ENCODE measurements at regions not wholly inside any gene's neighbourhood (a gene's known extent, or its start where the extent isn't known, plus 50 kb on each side); places are given as distances from the start of the nearest gene placed in this dataset.
A peak's percentile ranks its signal among the peaks of the same experiment; 100 is the strongest.

GRCh38 chr1:5743435-5744095 is 248.7 kb downstream of the NPHP4 start:
- 82 to 90% methylated on average over 13 of the region's 13 CpGs for WGBS, 2 donors
- H3K27ac ChIP-seq, result no peak overlapping the region
- intact Hi-C loops (cut with DNase I), result loop anchor here (10.0 kb wide), 1 partner anchor 1089 kb away; the partner anchor contains the start of gene AJAP1

GRCh38 chr1:5742801-5743200 is 249.4 kb downstream of the NPHP4 start:
- intact Hi-C loops (cut with DNase I), result loop anchor here (10.0 kb wide), 1 partner anchor 1088 kb away; the partner anchor contains the start of gene AJAP1
- peaks cover 0 to 28% (median 11%) of the 10 kb centered on the region in 3 donors for H3K27me3 ChIP-seq

More at GRCh38 chr1:5743435-5744095, 248.7 kb downstream of the NPHP4 start:
- Histone ChIP-seq H3K27me3 (peaks cover 0 to 34% (median 11%) of the 10 kb centered on the region in 3 donors), H3K4me3 (no peak overlapping the region), H3K9me3 (no peaks in the 10 kb centered on the region), H3K36me3 (no peaks in the 10 kb centered on the region), H3K4me1 (no peaks in the 10 kb centered on the region)
- TF ChIP-seq EP300 (IDR thresholded peaks at IDR 0.05) (no peak), POLR2AphosphoS5 (IDR thresholded peaks at IDR 0.05) (no peak), CTCF (IDR thresholded peaks at IDR 0.05) (no peak), POLR2A (IDR thresholded peaks at IDR 0.05) (no peak)
- peak; percentile 50 for DNase-seq

GRCh38 chr1:5742032-5742431 is 250.2 kb downstream of the NPHP4 start:
- no peaks in the 10 kb centered on the region for H3K4me1 ChIP-seq
- 30 to 64% methylated on average over 9 of the region's 9 CpGs for WGBS, 2 donors
- H3K36me3 ChIP-seq, result no peaks in the 10 kb centered on the region
- no peak overlapping the region for H3K27ac ChIP-seq
- H3K9me3 ChIP-seq, result no peaks in the 10 kb centered on the region
- H3K4me3 ChIP-seq, result no peak overlapping the region
- no peak for TF ChIP-seq CTCF (IDR thresholded peaks at IDR 0.05)
- TF ChIP-seq POLR2AphosphoS5 (IDR thresholded peaks at IDR 0.05), result no peak
- no peak for TF ChIP-seq EP300 (IDR thresholded peaks at IDR 0.05)
- no peak for TF ChIP-seq POLR2A (IDR thresholded peaks at IDR 0.05)
- intact Hi-C loops (cut with DNase I), result loop anchor here (10.0 kb wide), 1 partner anchor 1087 kb away; the partner anchor contains the start of gene AJAP1
- DNase-seq, result peak; percentile 46
- peaks cover 0 to 28% (median 11%) of the 10 kb centered on the region in 3 donors for H3K27me3 ChIP-seq

More at GRCh38 chr1:5742801-5743200, 249.4 kb downstream of the NPHP4 start:
- 86 to 88% methylated on average over 14 of the region's 14 CpGs for WGBS, 2 donors
- no peak overlapping the region for H3K4me3 ChIP-seq
- no peaks in the 10 kb centered on the region for H3K9me3 ChIP-seq
- TF ChIP-seq EP300 (IDR thresholded peaks at IDR 0.05) (no peak), CTCF (IDR thresholded peaks at IDR 0.05) (no peak), POLR2AphosphoS5 (IDR thresholded peaks at IDR 0.05) (no peak), POLR2A (IDR thresholded peaks at IDR 0.05) (no peak)
- H3K27ac ChIP-seq, result no peak overlapping the region
- no peaks in the 10 kb centered on the region for H3K4me1 ChIP-seq
- peak; percentile 54 for DNase-seq
- H3K36me3 ChIP-seq, result no peaks in the 10 kb centered on the region

- H3K27ac ChIP-seq, result no peak overlapping the region
- peak; percentile 33 for DNase-seq
- intact Hi-C loops (cut with DNase I), result loop anchor here (10.0 kb wide), 1 partner anchor 1086 kb away; the partner anchor contains the start of gene AJAP1
- no peaks in the 10 kb centered on the region for H3K9me3 ChIP-seq
- no peak for TF ChIP-seq POLR2AphosphoS5 (IDR thresholded peaks at IDR 0.05)
- no peak for TF ChIP-seq CTCF (IDR thresholded peaks at IDR 0.05)
- TF ChIP-seq EP300 (IDR thresholded peaks at IDR 0.05), result no peak
- TF ChIP-seq POLR2A (IDR thresholded peaks at IDR 0.05), result no peak
- H3K27me3 ChIP-seq, result peaks cover 0 to 20% (median 7%) of the 10 kb centered on the region in 3 donors
- H3K36me3 ChIP-seq, result no peaks in the 10 kb centered on the region
- no peak overlapping the region for H3K4me3 ChIP-seq
- H3K4me1 ChIP-seq, result no peaks in the 10 kb centered on the region
- 55 to 69% methylated on average over 21 of the region's 21 CpGs for WGBS, 2 donors
Measured at GRCh38 chr1:5740865-5741860, 251.1 kb downstream of the NPHP4 start.
